ENCODE measurements at regions not wholly inside any gene's neighbourhood (a gene's known extent, or its start where the extent isn't known, plus 50 kb on each side); places are given as distances from the start of the nearest gene placed in this dataset.

DNA sequence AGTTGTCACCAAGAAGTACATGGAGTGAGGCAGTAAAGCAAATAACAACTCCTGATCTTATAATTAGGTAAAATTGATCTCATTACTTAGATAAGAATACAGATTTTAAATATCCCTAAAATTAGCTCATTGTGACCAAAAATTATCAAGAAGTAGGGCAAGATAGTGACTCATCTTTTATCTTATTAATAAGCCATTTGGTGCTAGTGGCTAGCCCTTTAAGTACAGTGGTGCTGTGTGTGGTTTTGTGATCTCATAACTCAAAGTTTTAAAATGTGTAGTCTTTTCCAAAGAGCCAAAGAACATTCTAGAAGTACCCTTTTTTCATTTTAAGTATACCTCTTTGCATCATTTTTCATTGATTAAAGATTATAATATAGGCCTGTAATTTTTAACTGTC, 569.4 kb upstream of the SETBP1 start:
- no peak overlapping the region for H3K4me3 ChIP-seq (ENCODE audit: low read length)
- Mint-ChIP-seq H3K4me1 (ENCODE audit: low read depth) (no peaks in the 10 kb centered on the region), H3K36me3 (ENCODE audit: low read depth) (no peaks in the 10 kb centered on the region), H3K27ac (no peak overlapping the region), H3K4me3 (no peak overlapping the region), H3K27me3 (no peaks in the 10 kb centered on the region), H3K9me3 (peaks cover 5% of the 10 kb centered on the region)
- no peak for ATAC-seq (ENCODE audit: poor library complexity)
- intact Hi-C loops (cut with DNase I, micrococcal nuclease): no loop called here
- POLR2A ChIA-PET: no interaction called here
- no peak for DNase-seq
- no peaks in the 10 kb centered on the region for H3K27me3 ChIP-seq (ENCODE audit: control insufficient read depth in 1 of 2, insufficient read depth in 2 of 2, low read length in 2 of 2)
- TF ChIP-seq, protein P1, sequence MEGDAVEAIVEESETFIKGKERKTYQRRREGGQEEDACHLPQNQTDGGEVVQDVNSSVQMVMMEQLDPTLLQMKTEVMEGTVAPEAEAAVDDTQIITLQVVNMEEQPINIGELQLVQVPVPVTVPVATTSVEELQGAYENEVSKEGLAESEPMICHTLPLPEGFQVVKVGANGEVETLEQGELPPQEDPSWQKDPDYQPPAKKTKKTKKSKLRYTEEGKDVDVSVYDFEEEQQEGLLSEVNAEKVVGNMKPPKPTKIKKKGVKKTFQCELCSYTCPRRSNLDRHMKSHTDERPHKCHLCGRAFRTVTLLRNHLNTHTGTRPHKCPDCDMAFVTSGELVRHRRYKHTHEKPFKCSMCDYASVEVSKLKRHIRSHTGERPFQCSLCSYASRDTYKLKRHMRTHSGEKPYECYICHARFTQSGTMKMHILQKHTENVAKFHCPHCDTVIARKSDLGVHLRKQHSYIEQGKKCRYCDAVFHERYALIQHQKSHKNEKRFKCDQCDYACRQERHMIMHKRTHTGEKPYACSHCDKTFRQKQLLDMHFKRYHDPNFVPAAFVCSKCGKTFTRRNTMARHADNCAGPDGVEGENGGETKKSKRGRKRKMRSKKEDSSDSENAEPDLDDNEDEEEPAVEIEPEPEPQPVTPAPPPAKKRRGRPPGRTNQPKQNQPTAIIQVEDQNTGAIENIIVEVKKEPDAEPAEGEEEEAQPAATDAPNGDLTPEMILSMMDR (IDR thresholded peaks at IDR 0.05): no peak
- H3K9me3 ChIP-seq (ENCODE audit: control insufficient read depth in 1 of 2, insufficient read depth in 1 of 2, low read length in 2 of 2): no peaks in the 10 kb centered on the region
- no peaks in the 10 kb centered on the region for H3K36me3 ChIP-seq (ENCODE audit: insufficient read depth, low read length)
- H3K27ac ChIP-seq (ENCODE audit: low read depth in 1 of 2, low read length in 2 of 2): no peak overlapping the region
- no peaks in the 10 kb centered on the region for H3K4me1 ChIP-seq (ENCODE audit: insufficient read depth, low read length)
- CTCF ChIA-PET: no interaction called here

DNA sequence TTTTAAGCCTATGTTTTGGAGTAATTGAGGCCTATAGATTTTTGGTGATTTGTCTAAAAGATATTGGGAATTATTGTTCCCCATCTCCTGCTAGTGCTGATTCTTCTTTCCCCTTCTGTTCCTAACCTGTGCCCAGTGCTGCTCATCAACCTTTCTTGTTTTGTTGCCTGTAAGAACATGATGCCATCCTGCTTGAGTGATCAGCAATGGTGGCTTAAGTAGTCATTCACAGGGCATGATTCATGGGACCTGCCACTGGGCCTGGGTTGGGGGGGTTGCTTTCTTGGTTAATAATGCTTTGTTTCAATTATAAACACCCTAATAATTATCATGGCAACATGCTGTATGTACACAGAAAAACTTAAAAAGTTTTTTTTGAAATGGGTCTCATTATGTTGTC, 562.9 kb upstream of the SETBP1 start:
- H3K4me3 ChIP-seq (ENCODE audit: low read length): no peak overlapping the region
- H3K36me3 Mint-ChIP-seq (ENCODE audit: low read depth): no peaks in the 10 kb centered on the region
- no peaks in the 10 kb centered on the region for H3K27me3 Mint-ChIP-seq
- H3K27ac ChIP-seq (ENCODE audit: low read depth in 1 of 2, low read length in 2 of 2): no peak overlapping the region
- H3K27me3 ChIP-seq (ENCODE audit: control insufficient read depth in 1 of 2, insufficient read depth in 2 of 2, low read length in 2 of 2): no peaks in the 10 kb centered on the region
- no peaks in the 10 kb centered on the region for H3K9me3 Mint-ChIP-seq
- no peaks in the 10 kb centered on the region for H3K9me3 ChIP-seq (ENCODE audit: control insufficient read depth in 1 of 2, insufficient read depth in 1 of 2, low read length in 2 of 2)
- TF ChIP-seq, protein P1 (IDR thresholded peaks at IDR 0.05): no peak
- H3K4me3 Mint-ChIP-seq: no peak overlapping the region
- intact Hi-C loops (cut with DNase I, micrococcal nuclease): no loop called here
- CTCF ChIA-PET: no interaction called here
- no peaks in the 10 kb centered on the region for H3K36me3 ChIP-seq (ENCODE audit: insufficient read depth, low read length)
- no peak for ATAC-seq (ENCODE audit: poor library complexity)
- POLR2A ChIA-PET: no interaction called here
- H3K4me1 Mint-ChIP-seq (ENCODE audit: low read depth): no peaks in the 10 kb centered on the region
- no peaks in the 10 kb centered on the region for H3K4me1 ChIP-seq (ENCODE audit: insufficient read depth, low read length)
- no peak overlapping the region for H3K27ac Mint-ChIP-seq
- no peak for DNase-seq

DNA sequence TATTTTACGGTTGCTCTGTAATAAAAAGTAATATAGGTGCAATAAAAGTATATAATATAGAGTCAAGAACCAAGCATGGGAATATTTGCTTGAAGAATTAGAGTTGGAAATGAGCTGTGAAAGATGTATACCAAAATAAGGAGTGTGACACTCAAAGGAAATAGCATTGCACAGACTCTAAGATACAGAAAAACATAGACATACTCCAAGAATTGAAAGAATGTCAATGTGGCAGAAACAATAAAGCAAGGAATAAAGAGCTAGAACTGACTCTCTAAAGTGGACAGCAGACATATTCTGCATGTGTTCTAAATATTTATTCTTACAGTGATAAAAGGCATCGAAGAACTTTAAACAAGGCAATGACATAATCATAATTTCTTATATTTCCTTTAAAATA, 561.1 kb upstream of the SETBP1 start:
- Mint-ChIP-seq H3K4me1 (ENCODE audit: low read depth) (no peaks in the 10 kb centered on the region), H3K9me3 (no peaks in the 10 kb centered on the region), H3K27me3 (no peaks in the 10 kb centered on the region), H3K36me3 (ENCODE audit: low read depth) (no peaks in the 10 kb centered on the region), H3K4me3 (no peak overlapping the region), H3K27ac (no peak overlapping the region)
- TF ChIP-seq, protein P1 (IDR thresholded peaks at IDR 0.05): no peak
- no peak for ATAC-seq (ENCODE audit: poor library complexity)
- H3K27me3 ChIP-seq (ENCODE audit: control insufficient read depth in 1 of 2, insufficient read depth in 2 of 2, low read length in 2 of 2): no peaks in the 10 kb centered on the region
- H3K9me3 ChIP-seq (ENCODE audit: control insufficient read depth in 1 of 2, insufficient read depth in 1 of 2, low read length in 2 of 2): no peaks in the 10 kb centered on the region
- ChIA-PET POLR2A (no interaction called here), CTCF (no interaction called here)
- intact Hi-C loops (cut with DNase I, micrococcal nuclease): no loop called here
- H3K4me3 ChIP-seq (ENCODE audit: low read length): no peak overlapping the region
- no peaks in the 10 kb centered on the region for H3K4me1 ChIP-seq (ENCODE audit: insufficient read depth, low read length)
- DNase-seq: no peak
- H3K27ac ChIP-seq (ENCODE audit: low read depth in 1 of 2, low read length in 2 of 2): no peak overlapping the region
- H3K36me3 ChIP-seq (ENCODE audit: insufficient read depth, low read length): no peaks in the 10 kb centered on the region
